GM23338 (cell line): ENCODE measurements at regions not wholly inside any gene's neighbourhood (a gene's known extent, or its start where the extent isn't known, plus 50 kb on each side); places are given as distances from the start of the nearest gene placed in this dataset.

ENCODE experiments used
- ATAC-seq: fragments of 200-7000 bp; cut with Tn5 transposase; 3 replicates; pipeline ENCODE4 v1.9.1; 2020
- DNase-seq: peaks from one replicate; pipeline ENCODE4 v3.0.0-alpha.2; 2015; ENCODE audit warnings: low spot score
- H2AFZ ChIP-seq: fragments of 200-600 bp; sonication (generic); 2 replicates; pipeline ENCODE4 v1.8.0; 2016; ENCODE audit warnings: antibody characterized with exemption, mild to moderate bottlenecking, moderate library complexity
- H3F3A ChIP-seq: fragments of 200-600 bp; sonication (generic); replicated peaks from 2 replicates; pipeline ENCODE4 v1.8.0; 2017; ENCODE audit warnings: antibody characterized with exemption, mixed run types, low read depth
- H3K27ac ChIP-seq: fragments of 200-600 bp; sonication (generic); 2 replicates; pipeline ENCODE4 v1.6.1; 2016; ENCODE audit warnings: low read depth
- H3K27me3 ChIP-seq: fragments of 200-600 bp; sonication (generic); 2 replicates; pipeline ENCODE4 v1.8.0; 2016; ENCODE audit warnings: mild to moderate bottlenecking, mixed run types, moderate library complexity; ENCODE audit not compliant: insufficient read depth
- H3K36me3 ChIP-seq: fragments of 200-600 bp; sonication (generic); 2 replicates; pipeline ENCODE4 v1.8.0; 2016; ENCODE audit warnings: mild to moderate bottlenecking; ENCODE audit not compliant: insufficient read depth
- H3K4me1 ChIP-seq: fragments of 200-600 bp; sonication (generic); 2 replicates; pipeline ENCODE4 v1.8.0; 2016; ENCODE audit warnings: mild to moderate bottlenecking, moderate library complexity; ENCODE audit not compliant: insufficient read depth
- H3K4me2 ChIP-seq: fragments of 200-600 bp; sonication (generic); 2 replicates; pipeline ENCODE4 v1.7.1; 2017; ENCODE audit warnings: mixed run types
- H3K4me3 ChIP-seq: fragments of 200-600 bp; sonication (generic); 2 replicates; pipeline ENCODE4 v1.6.1; 2016; ENCODE audit warnings: mixed run types
- H3K79me2 ChIP-seq: fragments of 200-600 bp; sonication (generic); replicated peaks from 2 replicates; pipeline ENCODE4 v1.8.0; 2017; ENCODE audit warnings: mild to moderate bottlenecking; ENCODE audit not compliant: insufficient read depth
- H3K9me2 ChIP-seq: fragments of 200-600 bp; sonication (generic); 2 replicates; pipeline ENCODE4 v1.8.0; 2017; ENCODE audit not compliant: insufficient read depth
- H4K20me1 ChIP-seq: fragments of 200-600 bp; sonication (generic); replicated peaks from 2 replicates; pipeline ENCODE4 v1.8.0; 2017; ENCODE audit warnings: mild to moderate bottlenecking; ENCODE audit not compliant: insufficient read depth
- H3K27ac Mint-ChIP-seq: 2 replicates; pipeline ENCODE4 v1.8.0; 2020; ENCODE audit warnings: inconsistent platforms, mild to moderate bottlenecking, moderate library complexity, mixed read lengths
- H3K27me3 Mint-ChIP-seq: 3 replicates; pipeline ENCODE4 v1.8.0; 2022; ENCODE audit warnings: low read depth, mild to moderate bottlenecking, moderate library complexity, mixed read lengths, inconsistent platforms; ENCODE audit not compliant: insufficient read depth, poor library complexity
- H3K36me3 Mint-ChIP-seq: 3 replicates; pipeline ENCODE4 v1.8.0; 2021; ENCODE audit warnings: low read depth, mild to moderate bottlenecking, inconsistent platforms, moderate library complexity, mixed read lengths
- H3K4me1 Mint-ChIP-seq: 3 replicates; pipeline ENCODE4 v1.8.0; 2020; ENCODE audit warnings: mild to moderate bottlenecking, inconsistent platforms, mixed read lengths
- H3K4me3 Mint-ChIP-seq: 3 replicates; pipeline ENCODE4 v1.8.0; 2021; ENCODE audit warnings: moderate library complexity, mild to moderate bottlenecking, inconsistent platforms, mixed read lengths
- H3K9me3 Mint-ChIP-seq: 3 replicates; pipeline ENCODE4 v1.8.0; 2020; ENCODE audit warnings: moderate library complexity, mild to moderate bottlenecking, inconsistent platforms, mixed read lengths
- EZH2 ChIP-seq: fragments of 200-600 bp; sonication (generic); IDR thresholded peaks from one replicate; pipeline ENCODE4 v1.8.0; 2017; ENCODE audit warnings: antibody characterized with exemption, mild to moderate bottlenecking, low read depth; ENCODE audit not compliant: unreplicated experiment
- EZH2phosphoT487 ChIP-seq: fragments of 200-600 bp; sonication (generic); IDR thresholded peaks from one replicate; pipeline ENCODE4 v1.8.1; 2018; ENCODE audit warnings: antibody characterized with exemption; ENCODE audit not compliant: unreplicated experiment
- JUNB ChIP-seq: IDR thresholded peaks from one replicate; pipeline ENCODE4 v1.6.1; 2016; ENCODE audit warnings: antibody characterized with exemption; ENCODE audit not compliant: unreplicated experiment
- STAT1 ChIP-seq: IDR thresholded peaks from one replicate; pipeline ENCODE4 v1.6.1; 2016; ENCODE audit warnings: antibody characterized with exemption; ENCODE audit not compliant: unreplicated experiment
- ZNF331 ChIP-seq: fragments of 250-450 bp; sonication (Bioruptor Pico); IDR thresholded peaks from 2 replicates; pipeline ENCODE4 v1.5.0; 2020; ENCODE audit warnings: low read depth, mild to moderate bottlenecking, moderate library complexity
- TF ChIP-seq, protein P1 (sequence below), 2 experiments: fragments of 200-600 bp in 1 of 2; sonication (generic) in 1 of 2; conservative IDR thresholded peaks; 2 replicates each; pipeline versions ENCODE4 v1.5.1 to v1.6.1; 2016 to 2017; ENCODE audit warnings: antibody characterized with exemption in 2 of 2, low read depth in 2 of 2, mild to moderate bottlenecking in 2 of 2, moderate library complexity in 1 of 2
- TF ChIP-seq, protein P2 (sequence below): IDR thresholded peaks from 2 replicates; pipeline ENCODE4 v1.6.1; 2016; ENCODE audit warnings: antibody characterized with exemption
- TF ChIP-seq, protein P3 (sequence below): IDR thresholded peaks from one replicate; pipeline ENCODE4 v1.6.1; 2018; ENCODE audit warnings: antibody characterized with exemption; ENCODE audit not compliant: unreplicated experiment

DNA sequence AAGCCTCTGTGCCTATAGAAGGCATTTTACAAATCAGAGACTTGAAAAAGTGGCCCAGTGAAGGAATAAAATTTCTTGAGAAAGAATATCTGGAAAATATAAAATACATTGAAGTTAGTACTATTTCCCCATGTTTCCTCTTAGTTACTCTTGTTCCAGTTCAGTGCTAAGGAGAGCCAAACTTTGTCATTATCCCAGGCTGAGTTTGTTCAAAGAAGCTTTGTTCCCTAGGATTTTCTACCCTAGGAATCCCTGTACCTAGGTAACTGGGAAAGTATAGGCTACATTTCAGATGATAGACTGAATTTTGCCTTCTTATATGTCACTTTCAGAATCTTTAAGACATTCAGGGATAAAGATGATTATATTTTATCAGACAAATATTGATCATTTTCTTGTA lies 1395.7 kb upstream of the MAP3K7 start (continued):
- TF ChIP-seq, protein P1, sequence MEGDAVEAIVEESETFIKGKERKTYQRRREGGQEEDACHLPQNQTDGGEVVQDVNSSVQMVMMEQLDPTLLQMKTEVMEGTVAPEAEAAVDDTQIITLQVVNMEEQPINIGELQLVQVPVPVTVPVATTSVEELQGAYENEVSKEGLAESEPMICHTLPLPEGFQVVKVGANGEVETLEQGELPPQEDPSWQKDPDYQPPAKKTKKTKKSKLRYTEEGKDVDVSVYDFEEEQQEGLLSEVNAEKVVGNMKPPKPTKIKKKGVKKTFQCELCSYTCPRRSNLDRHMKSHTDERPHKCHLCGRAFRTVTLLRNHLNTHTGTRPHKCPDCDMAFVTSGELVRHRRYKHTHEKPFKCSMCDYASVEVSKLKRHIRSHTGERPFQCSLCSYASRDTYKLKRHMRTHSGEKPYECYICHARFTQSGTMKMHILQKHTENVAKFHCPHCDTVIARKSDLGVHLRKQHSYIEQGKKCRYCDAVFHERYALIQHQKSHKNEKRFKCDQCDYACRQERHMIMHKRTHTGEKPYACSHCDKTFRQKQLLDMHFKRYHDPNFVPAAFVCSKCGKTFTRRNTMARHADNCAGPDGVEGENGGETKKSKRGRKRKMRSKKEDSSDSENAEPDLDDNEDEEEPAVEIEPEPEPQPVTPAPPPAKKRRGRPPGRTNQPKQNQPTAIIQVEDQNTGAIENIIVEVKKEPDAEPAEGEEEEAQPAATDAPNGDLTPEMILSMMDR (conservative IDR thresholded peaks at IDR 0.05; ENCODE audit: low read depth in 2 of 2) = no peak
- no peak for TF ChIP-seq EZH2phosphoT487
- TF ChIP-seq, protein P2, sequence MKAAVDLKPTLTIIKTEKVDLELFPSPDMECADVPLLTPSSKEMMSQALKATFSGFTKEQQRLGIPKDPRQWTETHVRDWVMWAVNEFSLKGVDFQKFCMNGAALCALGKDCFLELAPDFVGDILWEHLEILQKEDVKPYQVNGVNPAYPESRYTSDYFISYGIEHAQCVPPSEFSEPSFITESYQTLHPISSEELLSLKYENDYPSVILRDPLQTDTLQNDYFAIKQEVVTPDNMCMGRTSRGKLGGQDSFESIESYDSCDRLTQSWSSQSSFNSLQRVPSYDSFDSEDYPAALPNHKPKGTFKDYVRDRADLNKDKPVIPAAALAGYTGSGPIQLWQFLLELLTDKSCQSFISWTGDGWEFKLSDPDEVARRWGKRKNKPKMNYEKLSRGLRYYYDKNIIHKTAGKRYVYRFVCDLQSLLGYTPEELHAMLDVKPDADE = no peak

DNA sequence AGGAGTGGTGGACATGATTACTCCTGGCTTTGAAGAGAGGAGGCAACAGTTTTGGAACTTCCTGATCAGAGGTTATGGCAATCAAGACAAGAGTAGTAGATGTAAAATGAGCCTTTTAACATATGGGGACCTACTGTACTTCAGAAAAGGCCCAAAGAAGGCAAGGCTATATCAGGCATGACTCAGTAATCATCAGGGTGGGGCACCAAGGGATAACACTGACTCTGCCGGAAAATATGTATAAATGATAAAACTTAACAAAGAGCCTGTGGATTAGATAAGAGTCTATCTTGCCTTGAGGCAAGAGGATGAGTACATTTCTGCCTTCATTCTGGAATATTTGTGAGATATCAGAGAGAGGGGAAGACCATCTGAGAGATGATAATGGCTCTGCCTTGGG lies 1389.9 kb upstream of the MAP3K7 start:
- Mint-ChIP-seq H3K4me3 (no peak overlapping the region), H3K27me3 (no peaks in the 10 kb centered on the region), H3K36me3 (peaks cover 4% of the 10 kb centered on the region; the same call in 2 of the 3 replicates), H3K27ac (no peak overlapping the region), H3K4me1 (peaks cover 8% of the 10 kb centered on the region; the same call in 2 of the 3 replicates), H3K9me3 (peaks cover 23% of the 10 kb centered on the region)
- no peak for DNase-seq
- Histone ChIP-seq H3K27me3 (no peaks in the 10 kb centered on the region), H3K4me1 (no peaks in the 10 kb centered on the region), H3K27ac (no peak overlapping the region), H3K4me3 (no peak overlapping the region), H4K20me1 (no peaks in the 10 kb centered on the region), H3F3A (no peaks in the 10 kb centered on the region), H3K9me2 (no peaks in the 10 kb centered on the region; the same call in 1 of the 2 replicates), H3K36me3 (no peaks in the 10 kb centered on the region), H3K4me2 (no peak overlapping the region), H2AFZ (no peak overlapping the region), H3K79me2 (no peaks in the 10 kb centered on the region)
- ATAC-seq = no peak
- TF ChIP-seq EZH2 (no peak), STAT1 (no peak), JUNB (no peak), ZNF331 (CRISPR knock-in tag) (no peak)
- TF ChIP-seq, protein P3, sequence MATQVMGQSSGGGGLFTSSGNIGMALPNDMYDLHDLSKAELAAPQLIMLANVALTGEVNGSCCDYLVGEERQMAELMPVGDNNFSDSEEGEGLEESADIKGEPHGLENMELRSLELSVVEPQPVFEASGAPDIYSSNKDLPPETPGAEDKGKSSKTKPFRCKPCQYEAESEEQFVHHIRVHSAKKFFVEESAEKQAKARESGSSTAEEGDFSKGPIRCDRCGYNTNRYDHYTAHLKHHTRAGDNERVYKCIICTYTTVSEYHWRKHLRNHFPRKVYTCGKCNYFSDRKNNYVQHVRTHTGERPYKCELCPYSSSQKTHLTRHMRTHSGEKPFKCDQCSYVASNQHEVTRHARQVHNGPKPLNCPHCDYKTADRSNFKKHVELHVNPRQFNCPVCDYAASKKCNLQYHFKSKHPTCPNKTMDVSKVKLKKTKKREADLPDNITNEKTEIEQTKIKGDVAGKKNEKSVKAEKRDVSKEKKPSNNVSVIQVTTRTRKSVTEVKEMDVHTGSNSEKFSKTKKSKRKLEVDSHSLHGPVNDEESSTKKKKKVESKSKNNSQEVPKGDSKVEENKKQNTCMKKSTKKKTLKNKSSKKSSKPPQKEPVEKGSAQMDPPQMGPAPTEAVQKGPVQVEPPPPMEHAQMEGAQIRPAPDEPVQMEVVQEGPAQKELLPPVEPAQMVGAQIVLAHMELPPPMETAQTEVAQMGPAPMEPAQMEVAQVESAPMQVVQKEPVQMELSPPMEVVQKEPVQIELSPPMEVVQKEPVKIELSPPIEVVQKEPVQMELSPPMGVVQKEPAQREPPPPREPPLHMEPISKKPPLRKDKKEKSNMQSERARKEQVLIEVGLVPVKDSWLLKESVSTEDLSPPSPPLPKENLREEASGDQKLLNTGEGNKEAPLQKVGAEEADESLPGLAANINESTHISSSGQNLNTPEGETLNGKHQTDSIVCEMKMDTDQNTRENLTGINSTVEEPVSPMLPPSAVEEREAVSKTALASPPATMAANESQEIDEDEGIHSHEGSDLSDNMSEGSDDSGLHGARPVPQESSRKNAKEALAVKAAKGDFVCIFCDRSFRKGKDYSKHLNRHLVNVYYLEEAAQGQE = no peak
